WI38 (cell line): ENCODE measurements at regions not wholly inside any gene's neighbourhood (a gene's known extent, or its start where the extent isn't known, plus 50 kb on each side); places are given as distances from the start of the nearest gene placed in this dataset.

Experiments
- H3K4me3 ChIP-seq: 2 replicates; pipeline ENCODE4 v1.5.1; 2011; ENCODE audit warnings: low read depth, mild to moderate bottlenecking, control low read depth, low read length
- CTCF ChIP-seq: IDR thresholded peaks from 2 replicates; pipeline ENCODE4 v1.5.1; 2012; ENCODE audit warnings: low read depth, mild to moderate bottlenecking, control low read depth, low read length

GRCh38 chr5:7012057-7012456 is 298.8 kb downstream of the TENT4A start:
- H3K4me3 ChIP-seq: no peak overlapping the region
- no peak for TF ChIP-seq CTCF

- no peak for TF ChIP-seq CTCF
- H3K4me3 ChIP-seq: no peak overlapping the region
These were observed 301.4 kb downstream of the TENT4A start for GRCh38 chr5:7014611-7015010.

- no peak for TF ChIP-seq CTCF
These were observed 302.5 kb downstream of the TENT4A start for GRCh38 chr5:7015586-7016256.

GRCh38 chr5:7016999-7017747 is 303.9 kb downstream of the TENT4A start:
- H3K4me3 ChIP-seq: no peak overlapping the region
- TF ChIP-seq CTCF: no peak

More at GRCh38 chr5:7015586-7016256, 302.5 kb downstream of the TENT4A start:
- no peak overlapping the region for H3K4me3 ChIP-seq

- no peak for TF ChIP-seq CTCF
- H3K4me3 ChIP-seq: no peak overlapping the region
These were observed 305.0 kb downstream of the TENT4A start for GRCh38 chr5:7018198-7018597.

GRCh38 chr5:7018601-7019000 is 305.4 kb downstream of the TENT4A start:
- no peak overlapping the region for H3K4me3 ChIP-seq
- no peak for TF ChIP-seq CTCF

GRCh38 chr5:7036192-7036835 is 323.1 kb downstream of the TENT4A start:
- H3K4me3 ChIP-seq: no peak overlapping the region
- TF ChIP-seq CTCF: no peak
